HEK293T (cell line): ENCODE measurements at regions not wholly inside any gene's neighbourhood (a gene's known extent, or its start where the extent isn't known, plus 50 kb on each side); places are given as distances from the start of the nearest gene placed in this dataset.

ENCODE experiments used
- ARNT ChIP-seq: fragments of 450-650 bp; IDR thresholded peaks from 2 replicates; pipeline ENCODE4 v1.6.1; 2017; ENCODE audit warnings: mild to moderate bottlenecking
- BHLHE40 ChIP-seq: fragments of 450-650 bp; IDR thresholded peaks from 2 replicates; pipeline ENCODE4 v1.6.1; 2016; ENCODE audit warnings: mild to moderate bottlenecking, moderate library complexity, borderline replicate concordance
- ELF4 ChIP-seq: fragments of 450-650 bp; IDR thresholded peaks from 2 replicates; pipeline ENCODE4 v1.6.1; 2017; ENCODE audit warnings: antibody characterized with exemption
- FOXA1 ChIP-seq: fragments of 450-650 bp; IDR thresholded peaks from 2 replicates; pipeline ENCODE4 v1.6.1; 2016; ENCODE audit warnings: mild to moderate bottlenecking
- FOXK2 ChIP-seq: fragments of 450-650 bp; IDR thresholded peaks from 2 replicates; pipeline ENCODE4 v1.6.1; 2016; ENCODE audit warnings: mild to moderate bottlenecking
- FOXM1 ChIP-seq: fragments of 450-650 bp; IDR thresholded peaks from 2 replicates; pipeline ENCODE4 v1.6.1; 2017; ENCODE audit warnings: mild to moderate bottlenecking, borderline replicate concordance
- HDGF ChIP-seq: fragments of 450-650 bp; IDR thresholded peaks from 2 replicates; pipeline ENCODE4 v1.6.1; 2017; ENCODE audit warnings: antibody characterized with exemption, borderline replicate concordance
- NFRKB ChIP-seq: fragments of 450-650 bp; IDR thresholded peaks from 2 replicates; pipeline ENCODE4 v1.6.1; 2016; ENCODE audit warnings: mild to moderate bottlenecking, moderate library complexity
- SP1 ChIP-seq: fragments of 450-650 bp; IDR thresholded peaks from 2 replicates; pipeline ENCODE4 v1.6.1; 2017
- TARDBP ChIP-seq: fragments of 450-650 bp; IDR thresholded peaks from 2 replicates; pipeline ENCODE4 v1.6.1; 2016
- ZNF384 ChIP-seq: fragments of 450-650 bp; IDR thresholded peaks from 2 replicates; pipeline ENCODE4 v1.6.1; 2016
- TF ChIP-seq, protein P1 (sequence below): fragments of 450-650 bp; IDR thresholded peaks from 2 replicates; pipeline ENCODE4 v1.6.1; 2016

DNA sequence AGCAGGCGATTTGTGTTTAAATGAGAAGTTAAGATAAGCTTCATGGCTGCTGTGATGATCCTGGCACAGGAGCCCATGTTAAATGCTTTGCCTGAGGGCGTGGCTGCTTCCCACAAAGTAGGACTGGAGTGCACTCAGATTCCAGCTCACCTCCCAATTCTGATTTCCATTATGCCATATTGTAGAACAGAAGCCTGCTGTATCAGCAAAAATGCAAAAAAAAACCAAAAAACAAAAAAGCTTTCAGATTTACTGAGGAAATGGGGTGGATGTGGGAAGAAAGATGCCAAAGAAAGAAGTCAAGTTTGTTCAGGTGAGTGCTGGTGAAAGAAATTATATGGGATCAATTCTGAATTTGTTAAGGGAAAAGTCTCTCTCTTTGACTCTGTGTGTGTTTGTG, 610.4 kb upstream of the NETO1 start:
- TF ChIP-seq ELF4 (no peak), BHLHE40 (no peak), HDGF (no peak), NFRKB (no peak), SP1 (no peak), FOXK2 (no peak), ZNF384 (no peak), FOXM1 (no peak), ARNT (no peak), FOXA1 (no peak), TARDBP (no peak)
- TF ChIP-seq, protein P1, sequence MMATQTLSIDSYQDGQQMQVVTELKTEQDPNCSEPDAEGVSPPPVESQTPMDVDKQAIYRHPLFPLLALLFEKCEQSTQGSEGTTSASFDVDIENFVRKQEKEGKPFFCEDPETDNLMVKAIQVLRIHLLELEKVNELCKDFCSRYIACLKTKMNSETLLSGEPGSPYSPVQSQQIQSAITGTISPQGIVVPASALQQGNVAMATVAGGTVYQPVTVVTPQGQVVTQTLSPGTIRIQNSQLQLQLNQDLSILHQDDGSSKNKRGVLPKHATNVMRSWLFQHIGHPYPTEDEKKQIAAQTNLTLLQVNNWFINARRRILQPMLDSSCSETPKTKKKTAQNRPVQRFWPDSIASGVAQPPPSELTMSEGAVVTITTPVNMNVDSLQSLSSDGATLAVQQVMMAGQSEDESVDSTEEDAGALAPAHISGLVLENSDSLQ, result no peak
